RWPE2 (cell line): ENCODE measurements at regions not wholly inside any gene's neighbourhood (a gene's known extent, or its start where the extent isn't known, plus 50 kb on each side); places are given as distances from the start of the nearest gene placed in this dataset.

Experiments
- ATAC-seq: fragments of 200-7000 bp; cut with Tn5 transposase; 3 replicates; pipeline ENCODE4 v1.9.1; 2021; ENCODE audit warnings: low read depth
- DNase-seq: peaks from one replicate; pipeline ENCODE4 v3.0.0-alpha.2; 2020; ENCODE audit warnings: low spot score
- H3K27ac ChIP-seq: fragments of 450-650 bp; 2 replicates; pipeline ENCODE4 v1.5.1; 2017; ENCODE audit warnings: mild to moderate bottlenecking; ENCODE audit not compliant: poor library complexity, severe bottlenecking
- H3K27me3 ChIP-seq: fragments of 250-450 bp; sonication (Bioruptor Pico); 2 replicates; pipeline ENCODE4 v1.5.1; 2021; ENCODE audit warnings: mild to moderate bottlenecking, moderate library complexity; ENCODE audit not compliant: insufficient read depth, poor library complexity, severe bottlenecking
- H3K36me3 ChIP-seq: fragments of 250-450 bp; sonication (Bioruptor Pico); 2 replicates; pipeline ENCODE4 v1.5.1; 2020; ENCODE audit warnings: low read depth, mild to moderate bottlenecking, moderate library complexity
- H3K4me1 ChIP-seq: fragments of 250-450 bp; sonication (Bioruptor Pico); 2 replicates; pipeline ENCODE4 v1.5.1; 2021; ENCODE audit warnings: mild to moderate bottlenecking, moderate library complexity; ENCODE audit not compliant: insufficient read depth, poor library complexity, severe bottlenecking
- H3K4me3 ChIP-seq: fragments of 250-450 bp; sonication (Bioruptor Pico); 2 replicates; pipeline ENCODE4 v1.5.1; 2021; ENCODE audit warnings: mild to moderate bottlenecking, moderate library complexity; ENCODE audit not compliant: severe bottlenecking
- H3K9me3 ChIP-seq: fragments of 250-450 bp; sonication (Bioruptor Pico); 2 replicates; pipeline ENCODE4 v1.5.1; 2021; ENCODE audit warnings: mild to moderate bottlenecking, moderate library complexity; ENCODE audit not compliant: severe bottlenecking
- TF ChIP-seq, protein P1 (sequence below): fragments of 450-650 bp; IDR thresholded peaks from one replicate; pipeline ENCODE4 v1.5.1; 2017; ENCODE audit warnings: mild to moderate bottlenecking, moderate library complexity; ENCODE audit not compliant: poor library complexity, severe bottlenecking

- DNase-seq (no peak), ATAC-seq (peak; percentile 66; the same call in 2 of the 3 replicates)
- Histone ChIP-seq H3K36me3 (no peaks in the 10 kb centered on the region), H3K27me3 (no peaks in the 10 kb centered on the region), H3K9me3 (no peaks in the 10 kb centered on the region), H3K27ac (no peak overlapping the region), H3K4me3 (no peak overlapping the region), H3K4me1 (no peaks in the 10 kb centered on the region)
- TF ChIP-seq, protein P1, sequence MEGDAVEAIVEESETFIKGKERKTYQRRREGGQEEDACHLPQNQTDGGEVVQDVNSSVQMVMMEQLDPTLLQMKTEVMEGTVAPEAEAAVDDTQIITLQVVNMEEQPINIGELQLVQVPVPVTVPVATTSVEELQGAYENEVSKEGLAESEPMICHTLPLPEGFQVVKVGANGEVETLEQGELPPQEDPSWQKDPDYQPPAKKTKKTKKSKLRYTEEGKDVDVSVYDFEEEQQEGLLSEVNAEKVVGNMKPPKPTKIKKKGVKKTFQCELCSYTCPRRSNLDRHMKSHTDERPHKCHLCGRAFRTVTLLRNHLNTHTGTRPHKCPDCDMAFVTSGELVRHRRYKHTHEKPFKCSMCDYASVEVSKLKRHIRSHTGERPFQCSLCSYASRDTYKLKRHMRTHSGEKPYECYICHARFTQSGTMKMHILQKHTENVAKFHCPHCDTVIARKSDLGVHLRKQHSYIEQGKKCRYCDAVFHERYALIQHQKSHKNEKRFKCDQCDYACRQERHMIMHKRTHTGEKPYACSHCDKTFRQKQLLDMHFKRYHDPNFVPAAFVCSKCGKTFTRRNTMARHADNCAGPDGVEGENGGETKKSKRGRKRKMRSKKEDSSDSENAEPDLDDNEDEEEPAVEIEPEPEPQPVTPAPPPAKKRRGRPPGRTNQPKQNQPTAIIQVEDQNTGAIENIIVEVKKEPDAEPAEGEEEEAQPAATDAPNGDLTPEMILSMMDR = peak; percentile 64
Observed at GRCh38 chr10:105974803-105975456, 1189.6 kb downstream of the SORCS1 start.

- Histone ChIP-seq H3K9me3 (no peaks in the 10 kb centered on the region), H3K27me3 (no peaks in the 10 kb centered on the region), H3K4me1 (no peaks in the 10 kb centered on the region), H3K36me3 (no peaks in the 10 kb centered on the region), H3K27ac (no peak overlapping the region), H3K4me3 (no peak overlapping the region)
- DNase-seq = no peak
- TF ChIP-seq, protein P1 = no peak
- no peak for ATAC-seq
Observed at GRCh38 chr10:105973902-105974301, 1190.6 kb downstream of the SORCS1 start.

GRCh38 chr10:105973360-105973759 is 1191.1 kb downstream of the SORCS1 start:
- no peaks in the 10 kb centered on the region for H3K27me3 ChIP-seq
- no peaks in the 10 kb centered on the region for H3K9me3 ChIP-seq
- DNase-seq = no peak
- H3K4me1 ChIP-seq = no peaks in the 10 kb centered on the region
- TF ChIP-seq, protein P1 = no peak
- no peak overlapping the region for H3K4me3 ChIP-seq
- no peak for ATAC-seq
- no peak overlapping the region for H3K27ac ChIP-seq
- no peaks in the 10 kb centered on the region for H3K36me3 ChIP-seq

GRCh38 chr10:105971460-105971859 is 1193.0 kb downstream of the SORCS1 start:
- no peak overlapping the region for H3K4me3 ChIP-seq
- TF ChIP-seq, protein P1 = no peak
- no peaks in the 10 kb centered on the region for H3K36me3 ChIP-seq
- no peaks in the 10 kb centered on the region for H3K27me3 ChIP-seq
- DNase-seq (no peak), ATAC-seq (no peak)
- H3K27ac ChIP-seq = no peak overlapping the region
- H3K9me3 ChIP-seq = no peaks in the 10 kb centered on the region
- no peaks in the 10 kb centered on the region for H3K4me1 ChIP-seq

GRCh38 chr10:105969884-105970377 is 1194.6 kb downstream of the SORCS1 start:
- H3K4me3 ChIP-seq = no peak overlapping the region
- no peak overlapping the region for H3K27ac ChIP-seq
- no peaks in the 10 kb centered on the region for H3K27me3 ChIP-seq
- no peaks in the 10 kb centered on the region for H3K9me3 ChIP-seq
- no peaks in the 10 kb centered on the region for H3K4me1 ChIP-seq
- ATAC-seq = no peak
- no peak for DNase-seq
- TF ChIP-seq, protein P1 = no peak
- H3K36me3 ChIP-seq = no peaks in the 10 kb centered on the region
